ENCODE measurements at regions not wholly inside any gene's neighbourhood (a gene's known extent, or its start where the extent isn't known, plus 50 kb on each side); places are given as distances from the start of the nearest gene placed in this dataset.

GRCh38 chr1:195376190-195376589 is 1232.0 kb downstream of the KCNT2 start:
- peak; percentile 27 for DNase-seq (ENCODE audit: low spot score)

GRCh38 chr1:195373856-195374255 is 1234.4 kb downstream of the KCNT2 start:
- no peak for DNase-seq (ENCODE audit: low spot score)

GRCh38 chr1:195345149-195345548 is 1263.1 kb downstream of the KCNT2 start:
- DNase-seq (ENCODE audit: low spot score), result peak; percentile 43

- no peak for DNase-seq (ENCODE audit: low spot score)
Measured at GRCh38 chr1:195337646-195338045, 1270.6 kb downstream of the KCNT2 start.

- DNase-seq (ENCODE audit: low spot score), result no peak
Measured at GRCh38 chr1:195336812-195337211, 1271.4 kb downstream of the KCNT2 start.

- no peak for DNase-seq (ENCODE audit: low spot score)
Measured at GRCh38 chr1:195335541-195335940, 1272.7 kb downstream of the KCNT2 start.

GRCh38 chr1:195332102-195332501 is 1276.1 kb downstream of the KCNT2 start:
- no peak for DNase-seq (ENCODE audit: low spot score)

GRCh38 chr1:195328681-195329080 is 1279.6 kb downstream of the KCNT2 start:
- no peak for DNase-seq (ENCODE audit: low spot score)

- no peak for DNase-seq (ENCODE audit: low spot score)
Measured at GRCh38 chr1:195328102-195328501, 1280.1 kb downstream of the KCNT2 start.

- DNase-seq (ENCODE audit: low spot score), result no peak
Measured at GRCh38 chr1:195327361-195327760, 1280.9 kb downstream of the KCNT2 start.

- DNase-seq (ENCODE audit: low spot score), result no peak
Measured at GRCh38 chr1:195326325-195326724, 1281.9 kb downstream of the KCNT2 start.

- no peak for DNase-seq (ENCODE audit: low spot score)
Measured at GRCh38 chr1:195325181-195325580, 1283.1 kb downstream of the KCNT2 start.

GRCh38 chr1:195306281-195306680 is 1302.0 kb downstream of the KCNT2 start:
- no peak for DNase-seq (ENCODE audit: low spot score)

GRCh38 chr1:195294911-195295310 is 1313.3 kb downstream of the KCNT2 start:
- no peak for DNase-seq (ENCODE audit: low spot score)

GRCh38 chr1:195278644-195279043 is 1329.6 kb downstream of the KCNT2 start:
- peak; percentile 6 for DNase-seq (ENCODE audit: low spot score)

GRCh38 chr1:195275710-195276109 is 1332.5 kb downstream of the KCNT2 start:
- DNase-seq (ENCODE audit: low spot score), result no peak

GRCh38 chr1:195251900-195252299 is 1356.3 kb downstream of the KCNT2 start:
- DNase-seq (ENCODE audit: low spot score), result no peak

GRCh38 chr1:195243492-195243891 is 1364.7 kb downstream of the KCNT2 start:
- DNase-seq (ENCODE audit: low spot score), result no peak

- DNase-seq (ENCODE audit: low spot score), result no peak
Measured at GRCh38 chr1:195241066-195241465, 1367.2 kb downstream of the KCNT2 start.

- no peak for DNase-seq (ENCODE audit: low spot score)
Measured at GRCh38 chr1:195238313-195238712, 1369.9 kb downstream of the KCNT2 start.

GRCh38 chr1:195236991-195237889 is 1371.0 kb downstream of the KCNT2 start:
- no peak for DNase-seq (ENCODE audit: low spot score)

GRCh38 chr1:195218428-195219212 is 1389.6 kb downstream of the KCNT2 start:
- DNase-seq (ENCODE audit: low spot score), result no peak

GRCh38 chr1:195202241-195202640 is 1406.0 kb downstream of the KCNT2 start:
- DNase-seq (ENCODE audit: low spot score), result no peak

All from NAMALWA (cell line).